GM12874 (cell line): ENCODE measurements at regions not wholly inside any gene's neighbourhood (a gene's known extent, or its start where the extent isn't known, plus 50 kb on each side); places are given as distances from the start of the nearest gene placed in this dataset.

Experiments
- TF ChIP-seq, protein P1 (sequence below): IDR thresholded peaks from 2 replicates; pipeline ENCODE4 v1.5.1; 2011; ENCODE audit warnings: low read depth, mild to moderate bottlenecking, control low read depth, low read length, moderate library complexity; ENCODE audit not compliant: insufficient read depth

DNA sequence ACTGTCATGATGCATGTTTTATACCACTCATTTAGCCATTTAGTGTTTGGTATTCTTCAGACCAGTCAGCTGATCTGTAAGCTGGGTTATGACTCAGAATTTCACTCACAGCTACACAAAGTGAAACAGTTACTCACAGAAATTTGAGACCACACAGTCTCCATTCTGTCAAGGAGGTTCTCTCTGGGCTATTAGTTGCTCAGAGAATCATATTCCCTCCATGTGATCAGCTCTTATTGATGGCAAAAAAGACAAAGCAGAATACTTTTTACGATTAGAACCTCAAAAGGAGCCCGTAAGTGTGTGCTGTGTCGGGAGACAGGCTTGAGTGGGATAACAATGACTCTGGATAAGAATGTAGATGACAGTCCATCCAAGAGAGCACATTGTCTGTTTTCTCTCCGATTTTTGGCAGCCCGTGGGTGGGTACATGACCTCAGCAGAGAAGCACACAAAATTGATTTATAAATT is 277.6 kb upstream of the SORCS1 start:
- TF ChIP-seq, protein P1, sequence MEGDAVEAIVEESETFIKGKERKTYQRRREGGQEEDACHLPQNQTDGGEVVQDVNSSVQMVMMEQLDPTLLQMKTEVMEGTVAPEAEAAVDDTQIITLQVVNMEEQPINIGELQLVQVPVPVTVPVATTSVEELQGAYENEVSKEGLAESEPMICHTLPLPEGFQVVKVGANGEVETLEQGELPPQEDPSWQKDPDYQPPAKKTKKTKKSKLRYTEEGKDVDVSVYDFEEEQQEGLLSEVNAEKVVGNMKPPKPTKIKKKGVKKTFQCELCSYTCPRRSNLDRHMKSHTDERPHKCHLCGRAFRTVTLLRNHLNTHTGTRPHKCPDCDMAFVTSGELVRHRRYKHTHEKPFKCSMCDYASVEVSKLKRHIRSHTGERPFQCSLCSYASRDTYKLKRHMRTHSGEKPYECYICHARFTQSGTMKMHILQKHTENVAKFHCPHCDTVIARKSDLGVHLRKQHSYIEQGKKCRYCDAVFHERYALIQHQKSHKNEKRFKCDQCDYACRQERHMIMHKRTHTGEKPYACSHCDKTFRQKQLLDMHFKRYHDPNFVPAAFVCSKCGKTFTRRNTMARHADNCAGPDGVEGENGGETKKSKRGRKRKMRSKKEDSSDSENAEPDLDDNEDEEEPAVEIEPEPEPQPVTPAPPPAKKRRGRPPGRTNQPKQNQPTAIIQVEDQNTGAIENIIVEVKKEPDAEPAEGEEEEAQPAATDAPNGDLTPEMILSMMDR, result no peak

- TF ChIP-seq, protein P1, result no peak
Measured at GRCh38 chr10:107440741-107441140, 276.2 kb upstream of the SORCS1 start.

DNA sequence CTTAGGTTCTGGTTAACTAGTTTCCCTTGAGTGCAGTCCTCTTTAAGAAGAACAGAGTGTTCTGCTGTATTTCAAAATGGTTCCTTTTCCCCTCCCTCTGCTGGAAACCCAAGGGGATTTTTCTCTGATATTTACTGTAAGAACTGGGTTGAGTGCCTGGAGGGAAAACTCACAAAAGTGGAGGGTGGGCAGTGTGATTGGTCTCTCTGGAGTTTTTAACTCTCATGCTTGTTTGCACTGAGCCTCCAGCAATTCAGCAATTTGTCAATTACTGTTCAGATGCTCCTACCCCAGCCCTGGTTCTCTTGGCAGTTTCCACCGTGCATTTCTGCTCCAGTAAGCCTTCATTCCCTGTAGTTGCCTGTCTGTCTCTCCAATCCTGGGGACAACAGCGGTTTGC is 273.4 kb upstream of the SORCS1 start:
- TF ChIP-seq, protein P1, result no peak

- TF ChIP-seq, protein P1, result no peak
Measured at GRCh38 chr10:107436568-107436967, 272.1 kb upstream of the SORCS1 start.

DNA sequence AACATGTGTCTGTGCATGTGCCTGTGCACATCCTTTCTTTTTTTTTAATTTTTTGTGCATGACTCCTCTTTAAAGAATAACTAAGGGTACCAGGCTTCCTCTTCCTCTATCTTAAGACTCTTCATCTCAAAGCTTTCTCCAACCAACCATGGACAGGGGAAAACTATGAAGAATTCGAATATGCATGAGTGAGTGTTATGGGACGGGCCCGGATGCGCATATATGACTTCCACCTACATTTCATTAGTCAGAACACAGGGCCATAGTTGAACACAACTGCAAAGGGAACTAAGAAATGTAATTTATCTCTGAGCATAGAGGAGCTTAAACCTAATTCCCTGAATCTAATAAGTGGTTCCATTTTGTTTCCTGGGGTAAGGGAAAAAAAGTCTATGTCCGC is 270.3 kb upstream of the SORCS1 start:
- TF ChIP-seq, protein P1, result no peak

GRCh38 chr10:107434201-107434600 is 269.7 kb upstream of the SORCS1 start:
- TF ChIP-seq, protein P1, result no peak

- TF ChIP-seq, protein P1, result no peak
Measured at GRCh38 chr10:107433605-107434004, 269.1 kb upstream of the SORCS1 start.
